ENCODE measurements at regions not wholly inside any gene's neighbourhood (a gene's known extent, or its start where the extent isn't known, plus 50 kb on each side); places are given as distances from the start of the nearest gene placed in this dataset.
"Not testable (repeated sequence)": the region's sequence is repeated elsewhere in the genome, so short reads cannot be mapped to it uniquely, and the experiment has no call there.

DNA sequence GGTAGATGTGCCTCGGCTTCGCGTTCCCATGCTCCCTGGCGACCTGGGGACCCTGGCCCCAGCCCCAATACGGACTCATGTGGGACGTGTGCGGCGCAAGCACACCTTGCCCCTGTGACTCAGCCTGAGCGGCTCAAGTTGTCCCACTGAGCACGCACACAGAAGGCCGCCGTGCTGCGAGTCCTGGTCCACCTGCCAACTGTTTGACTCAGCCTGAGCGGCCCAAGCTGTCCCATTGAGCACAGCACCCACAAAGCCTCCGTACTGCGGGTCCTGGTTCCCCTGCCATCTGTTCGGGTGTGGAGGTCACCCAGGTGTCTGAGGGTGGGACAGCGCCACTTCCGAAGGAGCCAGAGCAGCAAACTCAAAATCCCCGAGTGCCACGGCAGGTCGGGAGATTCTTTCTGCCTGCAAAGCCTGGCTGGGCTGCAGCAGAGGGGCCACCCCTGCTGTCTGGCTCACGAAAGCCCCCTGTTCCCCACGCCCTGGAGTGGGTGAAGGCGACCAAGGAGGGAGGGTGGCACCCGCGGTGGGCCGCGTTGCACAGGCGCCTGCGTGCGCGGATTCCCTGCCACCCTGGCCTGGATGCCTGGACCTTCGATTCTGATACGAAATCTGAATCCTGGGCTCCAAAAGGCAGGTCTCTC, 362.6 kb upstream of the DEFB115 start:
- dilution Hi-C loops (cut with MboI; ENCODE audit: extremely low pct_ligation_motif_present, low sequenced_read_pairs); H3K9me3 ChIP-seq (ENCODE audit: control insufficient read depth, low read depth, low read length); H3K27me3 ChIP-seq (ENCODE audit: control insufficient read depth, extremely low read depth, insufficient read depth, low read length); H3K9me1 ChIP-seq (ENCODE audit: control insufficient read depth, extremely low read depth, insufficient read depth, low read length); H3K36me3 ChIP-seq (ENCODE audit: control insufficient read depth in 2 of 2, extremely low read depth in 1 of 2, insufficient read depth in 2 of 2, low read length in 2 of 2); H3K27ac ChIP-seq (ENCODE audit: control insufficient read depth, insufficient read depth, low read length); H3K9ac ChIP-seq (ENCODE audit: control insufficient read depth, extremely low read depth, insufficient read depth, low read length); DNase-seq (ENCODE audit: low read depth, low spot score); H3K4me2 ChIP-seq (ENCODE audit: control insufficient read depth, extremely low read depth, insufficient read depth, low read depth, low read length); H4K20me1 ChIP-seq (ENCODE audit: control insufficient read depth, extremely low read depth, insufficient read depth, low read length); H3K79me2 ChIP-seq (ENCODE audit: control insufficient read depth, insufficient read depth, low read length); H2AFZ ChIP-seq (ENCODE audit: control insufficient read depth, low read length); FAIRE-seq; H3K4me3 ChIP-seq (ENCODE audit: control insufficient read depth in 2 of 3, extremely low read depth in 1 of 3, insufficient read depth in 2 of 3, low read depth in 1 of 3, low read length in 3 of 3); H3K4me1 ChIP-seq (ENCODE audit: control insufficient read depth, extremely low read depth, insufficient read depth, low read length): not testable (repeated sequence)
- peak; percentile 61 for TF ChIP-seq EZH2 (IDR thresholded peaks at IDR 0.05; ENCODE audit: low read length)

DNA sequence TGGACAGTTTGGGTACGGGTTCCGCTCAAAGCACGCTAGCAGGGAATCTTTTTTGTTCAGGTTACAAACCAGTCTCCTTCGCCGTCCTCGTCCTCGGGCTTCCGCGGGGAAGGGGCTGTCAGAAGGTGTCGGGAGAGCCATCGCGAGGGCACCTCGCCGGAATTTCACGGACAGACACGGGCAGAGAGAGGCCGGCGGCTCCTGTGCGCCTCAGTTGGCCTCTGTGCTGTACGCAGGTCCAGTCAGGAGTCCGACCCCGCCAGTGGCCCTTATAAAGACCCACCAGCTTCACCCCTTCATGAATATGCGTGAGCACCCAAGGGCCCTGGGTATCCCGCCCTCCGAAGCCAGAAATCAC, 362.1 kb upstream of the DEFB115 start:
- FAIRE-seq; H3K4me1 ChIP-seq (ENCODE audit: control insufficient read depth, extremely low read depth, insufficient read depth, low read length); H3K4me3 ChIP-seq (ENCODE audit: control insufficient read depth in 2 of 3, extremely low read depth in 1 of 3, insufficient read depth in 2 of 3, low read depth in 1 of 3, low read length in 3 of 3); H3K27me3 ChIP-seq (ENCODE audit: control insufficient read depth, extremely low read depth, insufficient read depth, low read length); H3K4me2 ChIP-seq (ENCODE audit: control insufficient read depth, extremely low read depth, insufficient read depth, low read depth, low read length); H3K9ac ChIP-seq (ENCODE audit: control insufficient read depth, extremely low read depth, insufficient read depth, low read length); dilution Hi-C loops (cut with MboI; ENCODE audit: extremely low pct_ligation_motif_present, low sequenced_read_pairs); H3K79me2 ChIP-seq (ENCODE audit: control insufficient read depth, insufficient read depth, low read length); H3K9me1 ChIP-seq (ENCODE audit: control insufficient read depth, extremely low read depth, insufficient read depth, low read length); H3K9me3 ChIP-seq (ENCODE audit: control insufficient read depth, low read depth, low read length); DNase-seq (ENCODE audit: low read depth, low spot score); H2AFZ ChIP-seq (ENCODE audit: control insufficient read depth, low read length); H4K20me1 ChIP-seq (ENCODE audit: control insufficient read depth, extremely low read depth, insufficient read depth, low read length); H3K27ac ChIP-seq (ENCODE audit: control insufficient read depth, insufficient read depth, low read length); H3K36me3 ChIP-seq (ENCODE audit: control insufficient read depth in 2 of 2, extremely low read depth in 1 of 2, insufficient read depth in 2 of 2, low read length in 2 of 2): not testable (repeated sequence)

GRCh38 chr20:30899370-30900079, 357.9 kb upstream of the DEFB115 start:
- H3K79me2 ChIP-seq (ENCODE audit: control insufficient read depth, insufficient read depth, low read length); H3K9me1 ChIP-seq (ENCODE audit: control insufficient read depth, extremely low read depth, insufficient read depth, low read length); H3K4me2 ChIP-seq (ENCODE audit: control insufficient read depth, extremely low read depth, insufficient read depth, low read depth, low read length); DNase-seq (ENCODE audit: low read depth, low spot score); H4K20me1 ChIP-seq (ENCODE audit: control insufficient read depth, extremely low read depth, insufficient read depth, low read length); dilution Hi-C loops (cut with MboI; ENCODE audit: extremely low pct_ligation_motif_present, low sequenced_read_pairs); H3K36me3 ChIP-seq (ENCODE audit: control insufficient read depth in 2 of 2, extremely low read depth in 1 of 2, insufficient read depth in 2 of 2, low read length in 2 of 2); H3K9me3 ChIP-seq (ENCODE audit: control insufficient read depth, low read depth, low read length); H3K27ac ChIP-seq (ENCODE audit: control insufficient read depth, insufficient read depth, low read length); H3K4me1 ChIP-seq (ENCODE audit: control insufficient read depth, extremely low read depth, insufficient read depth, low read length); H3K4me3 ChIP-seq (ENCODE audit: control insufficient read depth in 2 of 3, extremely low read depth in 1 of 3, insufficient read depth in 2 of 3, low read depth in 1 of 3, low read length in 3 of 3); H2AFZ ChIP-seq (ENCODE audit: control insufficient read depth, low read length); FAIRE-seq; H3K27me3 ChIP-seq (ENCODE audit: control insufficient read depth, extremely low read depth, insufficient read depth, low read length); H3K9ac ChIP-seq (ENCODE audit: control insufficient read depth, extremely low read depth, insufficient read depth, low read length): not testable (repeated sequence)

GRCh38 chr20:30900080-30900719, 357.3 kb upstream of the DEFB115 start:
- H3K4me1 ChIP-seq (ENCODE audit: control insufficient read depth, extremely low read depth, insufficient read depth, low read length); H3K36me3 ChIP-seq (ENCODE audit: control insufficient read depth in 2 of 2, extremely low read depth in 1 of 2, insufficient read depth in 2 of 2, low read length in 2 of 2); H4K20me1 ChIP-seq (ENCODE audit: control insufficient read depth, extremely low read depth, insufficient read depth, low read length); H2AFZ ChIP-seq (ENCODE audit: control insufficient read depth, low read length); H3K27ac ChIP-seq (ENCODE audit: control insufficient read depth, insufficient read depth, low read length); H3K79me2 ChIP-seq (ENCODE audit: control insufficient read depth, insufficient read depth, low read length); H3K4me2 ChIP-seq (ENCODE audit: control insufficient read depth, extremely low read depth, insufficient read depth, low read depth, low read length); H3K9me1 ChIP-seq (ENCODE audit: control insufficient read depth, extremely low read depth, insufficient read depth, low read length); H3K9ac ChIP-seq (ENCODE audit: control insufficient read depth, extremely low read depth, insufficient read depth, low read length); FAIRE-seq; dilution Hi-C loops (cut with MboI; ENCODE audit: extremely low pct_ligation_motif_present, low sequenced_read_pairs); H3K27me3 ChIP-seq (ENCODE audit: control insufficient read depth, extremely low read depth, insufficient read depth, low read length); DNase-seq (ENCODE audit: low read depth, low spot score); H3K4me3 ChIP-seq (ENCODE audit: control insufficient read depth in 2 of 3, extremely low read depth in 1 of 3, insufficient read depth in 2 of 3, low read depth in 1 of 3, low read length in 3 of 3); H3K9me3 ChIP-seq (ENCODE audit: control insufficient read depth, low read depth, low read length): not testable (repeated sequence)

- H3K79me2 ChIP-seq (ENCODE audit: control insufficient read depth, insufficient read depth, low read length); H3K36me3 ChIP-seq (ENCODE audit: control insufficient read depth in 2 of 2, extremely low read depth in 1 of 2, insufficient read depth in 2 of 2, low read length in 2 of 2); H3K27ac ChIP-seq (ENCODE audit: control insufficient read depth, insufficient read depth, low read length); H3K9me3 ChIP-seq (ENCODE audit: control insufficient read depth, low read depth, low read length); H2AFZ ChIP-seq (ENCODE audit: control insufficient read depth, low read length); H3K27me3 ChIP-seq (ENCODE audit: control insufficient read depth, extremely low read depth, insufficient read depth, low read length); DNase-seq (ENCODE audit: low read depth, low spot score); H3K9me1 ChIP-seq (ENCODE audit: control insufficient read depth, extremely low read depth, insufficient read depth, low read length); FAIRE-seq; H3K4me2 ChIP-seq (ENCODE audit: control insufficient read depth, extremely low read depth, insufficient read depth, low read depth, low read length); H3K4me1 ChIP-seq (ENCODE audit: control insufficient read depth, extremely low read depth, insufficient read depth, low read length); H3K9ac ChIP-seq (ENCODE audit: control insufficient read depth, extremely low read depth, insufficient read depth, low read length); H4K20me1 ChIP-seq (ENCODE audit: control insufficient read depth, extremely low read depth, insufficient read depth, low read length); dilution Hi-C loops (cut with MboI; ENCODE audit: extremely low pct_ligation_motif_present, low sequenced_read_pairs); H3K4me3 ChIP-seq (ENCODE audit: control insufficient read depth in 2 of 3, extremely low read depth in 1 of 3, insufficient read depth in 2 of 3, low read depth in 1 of 3, low read length in 3 of 3): not testable (repeated sequence)
These were observed 352.2 kb upstream of the DEFB115 start for GRCh38 chr20:30905231-30905630.

Measured in keratinocyte (primary cell).